Tibial nerve (tissue), 3 donors: ENCODE measurements at regions not wholly inside any gene's neighbourhood (a gene's known extent, or its start where the extent isn't known, plus 50 kb on each side); places are given as distances from the start of the nearest gene placed in this dataset.

Source experiments
- CTCF ChIP-seq, 5 experiments: fragments of 200-600 bp in 3 of 5; fragments of 450-650 bp in 2 of 5; sonication (generic) in 3 of 5; IDR thresholded peaks; one replicate each; pipeline ENCODE4 v1.5.1; 2016 to 2019; ENCODE audit warnings: antibody characterized with exemption in 5 of 5, mild to moderate bottlenecking in 3 of 5, moderate library complexity in 2 of 5
- POLR2A ChIP-seq, 2 donors: fragments of 450-650 bp; IDR thresholded peaks; one replicate each; pipeline ENCODE4 v1.6.1; 2017; ENCODE audit warnings: antibody characterized with exemption in 2 of 2, mild to moderate bottlenecking in 2 of 2, moderate library complexity in 2 of 2

DNA sequence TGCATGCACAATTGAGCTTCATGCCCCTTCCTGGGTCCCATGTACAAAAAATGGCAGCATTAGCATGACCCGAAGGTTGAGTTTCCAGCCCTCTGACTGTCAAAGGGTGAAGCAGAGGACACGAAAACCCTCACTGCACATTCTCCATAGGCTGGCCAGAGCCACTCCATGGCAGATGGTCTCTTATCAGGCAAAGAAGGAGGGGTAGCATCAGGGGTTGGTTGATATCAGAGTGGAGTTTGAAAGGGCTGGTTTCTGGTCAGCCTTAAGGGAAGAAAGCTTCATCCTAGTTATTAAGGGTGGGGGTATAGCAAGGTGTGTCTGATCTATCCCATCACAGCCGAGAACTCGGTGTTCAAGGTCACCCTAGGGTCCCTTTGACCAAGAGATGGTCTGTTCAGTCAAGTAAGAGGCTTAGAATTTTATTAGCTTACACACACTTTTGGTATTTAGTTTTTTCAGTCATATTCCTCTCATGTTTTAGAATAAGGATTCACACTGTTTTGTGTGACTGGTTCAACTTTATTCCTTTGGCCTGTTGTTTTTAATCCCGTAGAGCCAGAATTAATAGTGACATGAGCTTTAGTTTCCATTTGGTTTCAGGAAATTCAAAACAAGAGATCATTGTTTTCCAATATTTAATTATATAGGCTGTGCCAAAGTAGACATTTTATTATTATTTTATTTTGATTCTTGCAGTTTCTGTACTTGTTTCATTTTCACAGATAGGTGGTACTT, 199.9 kb upstream of the FMN2 start:
- no peak for TF ChIP-seq CTCF (IDR thresholded peaks at IDR 0.05)
- no peak for TF ChIP-seq POLR2A (IDR thresholded peaks at IDR 0.05)
